ENCODE measurements at regions not wholly inside any gene's neighbourhood (a gene's known extent, or its start where the extent isn't known, plus 50 kb on each side); places are given as distances from the start of the nearest gene placed in this dataset.

DNA sequence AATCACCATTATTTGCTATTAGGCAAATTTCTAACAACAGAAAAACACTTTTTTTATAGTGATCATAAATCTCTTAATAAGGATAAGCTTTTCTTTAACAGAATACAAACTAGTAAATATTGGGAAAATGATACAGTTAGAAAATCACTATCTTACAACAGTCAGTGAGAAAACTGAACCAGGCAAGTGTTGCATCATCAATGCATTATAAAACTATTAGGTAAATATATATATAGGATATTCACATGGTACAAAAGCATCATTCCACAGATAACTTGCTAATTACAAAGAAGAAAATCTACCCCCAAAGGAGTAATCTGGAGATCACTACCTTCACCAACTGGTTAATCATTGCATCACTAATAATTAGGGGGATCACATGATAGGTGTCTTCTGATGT, 652.1 kb downstream of the HACE1 start (continued):
- TF ChIP-seq, protein P1, sequence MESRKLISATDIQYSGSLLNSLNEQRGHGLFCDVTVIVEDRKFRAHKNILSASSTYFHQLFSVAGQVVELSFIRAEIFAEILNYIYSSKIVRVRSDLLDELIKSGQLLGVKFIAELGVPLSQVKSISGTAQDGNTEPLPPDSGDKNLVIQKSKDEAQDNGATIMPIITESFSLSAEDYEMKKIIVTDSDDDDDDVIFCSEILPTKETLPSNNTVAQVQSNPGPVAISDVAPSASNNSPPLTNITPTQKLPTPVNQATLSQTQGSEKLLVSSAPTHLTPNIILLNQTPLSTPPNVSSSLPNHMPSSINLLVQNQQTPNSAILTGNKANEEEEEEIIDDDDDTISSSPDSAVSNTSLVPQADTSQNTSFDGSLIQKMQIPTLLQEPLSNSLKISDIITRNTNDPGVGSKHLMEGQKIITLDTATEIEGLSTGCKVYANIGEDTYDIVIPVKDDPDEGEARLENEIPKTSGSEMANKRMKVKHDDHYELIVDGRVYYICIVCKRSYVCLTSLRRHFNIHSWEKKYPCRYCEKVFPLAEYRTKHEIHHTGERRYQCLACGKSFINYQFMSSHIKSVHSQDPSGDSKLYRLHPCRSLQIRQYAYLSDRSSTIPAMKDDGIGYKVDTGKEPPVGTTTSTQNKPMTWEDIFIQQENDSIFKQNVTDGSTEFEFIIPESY (IDR thresholded peaks at IDR 0.05), result no peak
- TF ChIP-seq YY1 (IDR thresholded peaks at IDR 0.05), result no peak

DNA sequence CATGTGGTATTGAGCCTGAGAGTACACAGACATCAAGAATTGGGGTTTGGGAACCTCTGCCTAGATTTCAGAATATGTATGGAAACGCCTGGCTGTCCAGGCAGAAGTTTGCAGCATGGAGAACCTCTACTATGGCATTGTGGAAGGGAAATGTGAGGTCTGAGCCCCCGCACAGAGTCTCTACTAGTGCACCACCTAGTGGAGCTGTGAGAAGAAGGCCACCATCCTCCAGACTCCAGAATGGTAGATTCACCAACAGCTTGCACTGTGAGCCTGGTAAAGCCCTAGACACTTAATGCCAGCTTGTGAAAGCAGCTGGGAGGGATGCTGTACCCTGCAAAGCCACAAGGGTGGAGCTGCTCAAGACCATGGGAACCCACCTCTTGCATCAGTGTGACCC, 658.2 kb downstream of the HACE1 start:
- Histone ChIP-seq H3K27me3 (ENCODE audit: control insufficient read depth in 4 of 4, insufficient read depth in 4 of 4, low read length in 3 of 4) (no peaks in the 10 kb centered on the region), H3K27ac (ENCODE audit: low read depth in 1 of 2, low read length in 2 of 2) (no peak overlapping the region), H3K9me3 (ENCODE audit: control insufficient read depth in 4 of 4, low read length in 3 of 4) (no peaks in the 10 kb centered on the region), H3K36me3 (ENCODE audit: control insufficient read depth in 4 of 4, insufficient read depth in 3 of 4, low read depth in 1 of 4, low read length in 3 of 4) (no peaks in the 10 kb centered on the region), H3K4me1 (ENCODE audit: control insufficient read depth in 4 of 4, insufficient read depth in 4 of 4, low read length in 3 of 4) (no peaks in the 10 kb centered on the region), H3K4me3 (ENCODE audit: low read depth in 1 of 3, low read length in 3 of 3) (no peak overlapping the region), H3K9ac (ENCODE audit: low read depth in 1 of 2, low read length in 2 of 2) (no peak overlapping the region)
- DNase-seq (ENCODE audit: low spot score), result no peak
- WGBS, result 82% methylated on average over 2 of the region's 2 CpGs
- TF ChIP-seq YY1 (IDR thresholded peaks at IDR 0.05) (no peak), TAF1 (conservative IDR thresholded peaks at IDR 0.05) (no peak), HNF4A (conservative IDR thresholded peaks at IDR 0.05) (no peak)

DNA sequence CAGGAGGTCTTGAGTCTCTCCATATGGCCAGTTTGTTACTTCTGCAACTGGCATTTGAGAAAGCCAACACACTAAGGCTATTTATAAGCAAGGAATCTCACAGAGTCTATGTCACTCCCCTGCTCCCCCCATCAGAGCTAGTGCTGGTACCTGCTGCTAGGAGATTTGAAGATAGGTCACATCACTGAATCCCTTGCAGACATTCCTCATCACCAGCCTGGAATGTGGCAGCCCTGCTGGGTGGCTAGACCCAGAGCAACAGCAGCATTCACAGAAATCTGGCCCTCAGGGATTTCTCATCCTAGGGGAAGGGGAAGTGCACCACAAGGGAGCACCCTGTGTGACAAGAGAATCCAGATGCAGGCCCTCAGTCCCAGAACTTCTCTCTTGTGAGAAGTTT, 672.1 kb downstream of the HACE1 start:
- H3K36me3 ChIP-seq (ENCODE audit: control insufficient read depth in 4 of 4, insufficient read depth in 3 of 4, low read depth in 1 of 4, low read length in 3 of 4), result no peaks in the 10 kb centered on the region
- no peak for TF ChIP-seq RAD21 (IDR thresholded peaks at IDR 0.05)
- no peak overlapping the region for H3K4me3 ChIP-seq (ENCODE audit: low read depth in 1 of 3, low read length in 3 of 3)
- DNase-seq (ENCODE audit: low spot score), result no peak
- H3K27me3 ChIP-seq (ENCODE audit: control insufficient read depth in 4 of 4, insufficient read depth in 4 of 4, low read length in 3 of 4), result peaks cover 0 to 2% (median 0%) of the 10 kb centered on the region in 4 donors
- H3K9ac ChIP-seq (ENCODE audit: low read depth in 1 of 2, low read length in 2 of 2), result no peak overlapping the region
- H3K4me1 ChIP-seq (ENCODE audit: control insufficient read depth in 4 of 4, insufficient read depth in 4 of 4, low read length in 3 of 4), result no peaks in the 10 kb centered on the region
- H3K27ac ChIP-seq (ENCODE audit: low read depth in 1 of 2, low read length in 2 of 2), result no peak overlapping the region
- peaks cover 0 to 4% (median 0%) of the 10 kb centered on the region in 4 donors for H3K9me3 ChIP-seq (ENCODE audit: control insufficient read depth in 4 of 4, low read length in 3 of 4)

DNA sequence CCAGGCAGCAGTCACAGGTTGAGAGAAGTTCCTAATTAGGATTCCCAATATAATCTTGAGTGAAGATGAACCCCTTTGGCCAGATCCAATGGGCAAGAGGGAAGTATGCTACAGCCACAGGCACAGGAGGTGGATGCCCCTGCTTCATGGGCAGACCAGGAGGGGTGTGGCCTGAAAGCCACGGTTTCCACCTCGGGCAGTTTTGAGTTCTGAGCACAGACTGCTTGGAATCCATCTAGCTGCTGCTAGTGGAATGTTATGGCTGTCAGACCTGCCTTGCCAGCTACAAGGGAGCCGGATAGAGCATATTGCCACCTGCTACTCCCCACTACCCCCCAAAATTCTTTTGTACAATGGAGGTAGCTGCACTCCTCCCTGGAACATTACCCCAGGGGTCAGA, 672.9 kb downstream of the HACE1 start:
- no peak for DNase-seq (ENCODE audit: low spot score)
- Histone ChIP-seq H3K9ac (ENCODE audit: low read depth in 1 of 2, low read length in 2 of 2) (no peak overlapping the region), H3K9me3 (ENCODE audit: control insufficient read depth in 4 of 4, low read length in 3 of 4) (peaks cover 0 to 4% (median 0%) of the 10 kb centered on the region in 4 donors), H3K27me3 (ENCODE audit: control insufficient read depth in 4 of 4, insufficient read depth in 4 of 4, low read length in 3 of 4) (peaks cover 0 to 2% (median 0%) of the 10 kb centered on the region in 4 donors), H3K27ac (ENCODE audit: low read depth in 1 of 2, low read length in 2 of 2) (no peak overlapping the region), H3K4me3 (ENCODE audit: low read depth in 1 of 3, low read length in 3 of 3) (no peak overlapping the region), H3K36me3 (ENCODE audit: control insufficient read depth in 4 of 4, insufficient read depth in 3 of 4, low read depth in 1 of 4, low read length in 3 of 4) (no peaks in the 10 kb centered on the region), H3K4me1 (ENCODE audit: control insufficient read depth in 4 of 4, insufficient read depth in 4 of 4, low read length in 3 of 4) (no peaks in the 10 kb centered on the region)
- 79% methylated on average over 3 of the region's 3 CpGs for WGBS
- TF ChIP-seq EGR1 (IDR thresholded peaks at IDR 0.05; ENCODE audit: low read depth in 2 of 2) (no peak), FOXA1 (IDR thresholded peaks at IDR 0.05) (no peak), HNF4G (IDR thresholded peaks at IDR 0.05) (no peak), RAD21 (IDR thresholded peaks at IDR 0.05) (no peak), GABPA (IDR thresholded peaks at IDR 0.05 in 1 of 2, conservative IDR thresholded peaks at IDR 0.05 in 1 of 2) (no peak), HNF4A (conservative IDR thresholded peaks at IDR 0.05) (no peak), RXRA (IDR thresholded peaks at IDR 0.05) (no peak)

DNA sequence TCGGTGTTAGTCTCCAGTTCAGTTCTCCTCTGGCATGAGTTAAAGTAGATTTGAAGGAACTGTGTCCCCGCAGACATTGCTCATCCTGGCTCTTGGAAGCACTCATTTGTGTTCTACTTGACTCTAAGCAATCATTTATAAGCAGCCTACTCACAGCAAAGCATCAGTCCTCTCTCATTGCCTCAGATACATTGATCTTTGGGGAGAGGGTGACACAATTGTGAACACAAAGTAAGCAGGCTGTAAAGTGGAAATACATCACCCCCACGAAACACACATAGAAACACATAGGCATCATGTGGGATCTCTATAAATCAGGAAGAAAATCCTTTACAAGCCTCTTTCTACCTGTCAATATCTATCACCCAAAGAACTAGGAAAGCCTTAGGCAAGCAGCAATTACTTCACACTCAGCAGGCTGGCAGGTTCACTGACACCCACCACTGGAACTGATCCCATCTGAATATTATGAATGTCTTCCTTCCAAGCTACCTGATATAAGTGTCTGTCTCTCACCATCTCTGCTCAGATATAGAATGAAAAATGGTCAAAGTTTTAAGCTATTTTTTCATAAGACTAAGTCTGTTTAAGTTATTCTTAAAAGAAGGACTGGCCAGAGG, 675.8 kb downstream of the HACE1 start:
- peaks cover 0 to 2% (median 0%) of the 10 kb centered on the region in 4 donors for H3K27me3 ChIP-seq (ENCODE audit: control insufficient read depth in 4 of 4, insufficient read depth in 4 of 4, low read length in 3 of 4)
- no peaks in the 10 kb centered on the region for H3K36me3 ChIP-seq (ENCODE audit: control insufficient read depth in 4 of 4, insufficient read depth in 3 of 4, low read depth in 1 of 4, low read length in 3 of 4)
- no peaks in the 10 kb centered on the region for H3K9me3 ChIP-seq (ENCODE audit: control insufficient read depth in 4 of 4, low read length in 3 of 4)
- H3K4me1 ChIP-seq (ENCODE audit: control insufficient read depth in 4 of 4, insufficient read depth in 4 of 4, low read length in 3 of 4), result no peaks in the 10 kb centered on the region
- no peak overlapping the region for H3K4me3 ChIP-seq (ENCODE audit: low read depth in 1 of 3, low read length in 3 of 3)
- WGBS, result 85% methylated on average over 3 of the region's 3 CpGs
- no peak overlapping the region for H3K27ac ChIP-seq (ENCODE audit: low read depth in 1 of 2, low read length in 2 of 2)
- H3K9ac ChIP-seq (ENCODE audit: low read depth in 1 of 2, low read length in 2 of 2), result no peak overlapping the region
- no peak for DNase-seq (ENCODE audit: low spot score)
- no peak for TF ChIP-seq JUND (IDR thresholded peaks at IDR 0.05)
- TF ChIP-seq, protein P2, sequence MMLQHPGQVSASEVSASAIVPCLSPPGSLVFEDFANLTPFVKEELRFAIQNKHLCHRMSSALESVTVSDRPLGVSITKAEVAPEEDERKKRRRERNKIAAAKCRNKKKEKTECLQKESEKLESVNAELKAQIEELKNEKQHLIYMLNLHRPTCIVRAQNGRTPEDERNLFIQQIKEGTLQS (IDR thresholded peaks at IDR 0.05), result no peak
- TF ChIP-seq, protein P3, sequence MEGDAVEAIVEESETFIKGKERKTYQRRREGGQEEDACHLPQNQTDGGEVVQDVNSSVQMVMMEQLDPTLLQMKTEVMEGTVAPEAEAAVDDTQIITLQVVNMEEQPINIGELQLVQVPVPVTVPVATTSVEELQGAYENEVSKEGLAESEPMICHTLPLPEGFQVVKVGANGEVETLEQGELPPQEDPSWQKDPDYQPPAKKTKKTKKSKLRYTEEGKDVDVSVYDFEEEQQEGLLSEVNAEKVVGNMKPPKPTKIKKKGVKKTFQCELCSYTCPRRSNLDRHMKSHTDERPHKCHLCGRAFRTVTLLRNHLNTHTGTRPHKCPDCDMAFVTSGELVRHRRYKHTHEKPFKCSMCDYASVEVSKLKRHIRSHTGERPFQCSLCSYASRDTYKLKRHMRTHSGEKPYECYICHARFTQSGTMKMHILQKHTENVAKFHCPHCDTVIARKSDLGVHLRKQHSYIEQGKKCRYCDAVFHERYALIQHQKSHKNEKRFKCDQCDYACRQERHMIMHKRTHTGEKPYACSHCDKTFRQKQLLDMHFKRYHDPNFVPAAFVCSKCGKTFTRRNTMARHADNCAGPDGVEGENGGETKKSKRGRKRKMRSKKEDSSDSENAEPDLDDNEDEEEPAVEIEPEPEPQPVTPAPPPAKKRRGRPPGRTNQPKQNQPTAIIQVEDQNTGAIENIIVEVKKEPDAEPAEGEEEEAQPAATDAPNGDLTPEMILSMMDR (IDR thresholded peaks at IDR 0.05; ENCODE audit: low read depth, low read length, missing input control), result no peak
- no peak for TF ChIP-seq RAD21 (IDR thresholded peaks at IDR 0.05)
- no peak for TF ChIP-seq RXRA (IDR thresholded peaks at IDR 0.05)
- TF ChIP-seq NR2F2 (IDR thresholded peaks at IDR 0.05), result no peak
- TF ChIP-seq, protein P1 (IDR thresholded peaks at IDR 0.05), result no peak
- no peak for TF ChIP-seq EGR1 (IDR thresholded peaks at IDR 0.05; ENCODE audit: low read depth in 2 of 2)

All from liver (tissue), 8 donors.